Suprapubic skin (tissue), 3 donors: ENCODE measurements at regions not wholly inside any gene's neighbourhood (a gene's known extent, or its start where the extent isn't known, plus 50 kb on each side); places are given as distances from the start of the nearest gene placed in this dataset.

Experiments
- EP300 ChIP-seq: sonication (generic); formaldehyde crosslinking; IDR thresholded peaks from one replicate; pipeline ENCODE4 v1.6.1; 2017; ENCODE audit warnings: antibody characterized with exemption
- POLR2A ChIP-seq, 2 donors: fragments of 450-650 bp; IDR thresholded peaks; one replicate each; pipeline ENCODE4 v1.6.1; 2017; ENCODE audit warnings: antibody characterized with exemption in 2 of 2, mild to moderate bottlenecking in 2 of 2, moderate library complexity in 2 of 2
- TF ChIP-seq, protein P1 (sequence below), 2 donors: fragments of 200-600 bp in 1 of 2; fragments of 450-650 bp in 1 of 2; sonication (generic) in 1 of 2; IDR thresholded peaks; one replicate each; pipeline ENCODE4 v1.5.1; 2016 to 2019; ENCODE audit warnings: antibody characterized with exemption in 2 of 2, mild to moderate bottlenecking in 1 of 2, moderate library complexity in 1 of 2

DNA sequence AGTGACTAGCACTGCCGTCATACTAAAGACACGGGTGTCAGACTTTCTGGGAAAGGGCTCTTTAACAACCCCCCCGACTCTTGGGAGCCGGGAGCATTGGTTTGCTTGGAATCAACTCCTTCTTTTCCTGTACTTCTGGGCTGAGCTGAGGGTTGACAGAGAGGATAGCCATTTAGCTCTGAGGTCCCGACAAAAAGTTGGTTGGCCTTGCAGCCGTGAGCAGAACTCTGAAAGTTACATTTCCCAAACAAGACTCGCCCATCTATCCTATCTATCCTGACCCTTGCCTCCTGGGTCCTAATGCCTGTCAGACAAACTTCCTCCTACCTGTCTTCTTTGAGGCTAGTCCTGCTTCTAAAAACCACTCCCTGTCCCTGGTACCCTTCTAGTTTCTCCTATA, 460.8 kb upstream of the TOM1L1 start:
- TF ChIP-seq, protein P1, sequence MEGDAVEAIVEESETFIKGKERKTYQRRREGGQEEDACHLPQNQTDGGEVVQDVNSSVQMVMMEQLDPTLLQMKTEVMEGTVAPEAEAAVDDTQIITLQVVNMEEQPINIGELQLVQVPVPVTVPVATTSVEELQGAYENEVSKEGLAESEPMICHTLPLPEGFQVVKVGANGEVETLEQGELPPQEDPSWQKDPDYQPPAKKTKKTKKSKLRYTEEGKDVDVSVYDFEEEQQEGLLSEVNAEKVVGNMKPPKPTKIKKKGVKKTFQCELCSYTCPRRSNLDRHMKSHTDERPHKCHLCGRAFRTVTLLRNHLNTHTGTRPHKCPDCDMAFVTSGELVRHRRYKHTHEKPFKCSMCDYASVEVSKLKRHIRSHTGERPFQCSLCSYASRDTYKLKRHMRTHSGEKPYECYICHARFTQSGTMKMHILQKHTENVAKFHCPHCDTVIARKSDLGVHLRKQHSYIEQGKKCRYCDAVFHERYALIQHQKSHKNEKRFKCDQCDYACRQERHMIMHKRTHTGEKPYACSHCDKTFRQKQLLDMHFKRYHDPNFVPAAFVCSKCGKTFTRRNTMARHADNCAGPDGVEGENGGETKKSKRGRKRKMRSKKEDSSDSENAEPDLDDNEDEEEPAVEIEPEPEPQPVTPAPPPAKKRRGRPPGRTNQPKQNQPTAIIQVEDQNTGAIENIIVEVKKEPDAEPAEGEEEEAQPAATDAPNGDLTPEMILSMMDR (IDR thresholded peaks at IDR 0.05): no peak
- TF ChIP-seq POLR2A (IDR thresholded peaks at IDR 0.05) (no peak), EP300 (no peak)
